ENCODE measurements at regions not wholly inside any gene's neighbourhood (a gene's known extent, or its start where the extent isn't known, plus 50 kb on each side); places are given as distances from the start of the nearest gene placed in this dataset.

- no peaks in the 10 kb centered on the region for H3K27me3 ChIP-seq (ENCODE audit: control insufficient read depth, insufficient read depth, low read length)
- peaks cover 5% of the 10 kb centered on the region for H3K4me1 ChIP-seq (ENCODE audit: control insufficient read depth, insufficient read depth, low read length)
- no peak overlapping the region for H3K4me3 ChIP-seq (ENCODE audit: low read depth, low read length)
- H3K36me3 ChIP-seq (ENCODE audit: control insufficient read depth, insufficient read depth, low read length), result no peaks in the 10 kb centered on the region
- no peak overlapping the region for H3K9ac ChIP-seq (ENCODE audit: low read depth, low read length)
- no peaks in the 10 kb centered on the region for H3K9me3 ChIP-seq (ENCODE audit: control insufficient read depth, insufficient read depth, low read length)
These were observed 355.1 kb downstream of the NSUN3 start for GRCh38 chr3:94417963-94418455.

- Histone ChIP-seq H3K4me1 (ENCODE audit: control insufficient read depth, insufficient read depth, low read length) (no peaks in the 10 kb centered on the region), H3K27me3 (ENCODE audit: control insufficient read depth, insufficient read depth, low read length) (no peaks in the 10 kb centered on the region), H3K4me3 (ENCODE audit: low read depth, low read length) (no peak overlapping the region), H3K9me3 (ENCODE audit: control insufficient read depth, insufficient read depth, low read length) (no peaks in the 10 kb centered on the region), H3K36me3 (ENCODE audit: control insufficient read depth, insufficient read depth, low read length) (no peaks in the 10 kb centered on the region), H3K9ac (ENCODE audit: low read depth, low read length) (no peak overlapping the region)
These were observed 358.1 kb downstream of the NSUN3 start for GRCh38 chr3:94420931-94421330.

GRCh38 chr3:94423578-94423977, 360.7 kb downstream of the NSUN3 start:
- Histone ChIP-seq H3K27me3 (ENCODE audit: control insufficient read depth, insufficient read depth, low read length) (no peaks in the 10 kb centered on the region), H3K4me3 (ENCODE audit: low read depth, low read length) (no peak overlapping the region), H3K36me3 (ENCODE audit: control insufficient read depth, insufficient read depth, low read length) (no peaks in the 10 kb centered on the region), H3K9ac (ENCODE audit: low read depth, low read length) (no peak overlapping the region), H3K9me3 (ENCODE audit: control insufficient read depth, insufficient read depth, low read length) (peaks cover 3% of the 10 kb centered on the region), H3K4me1 (ENCODE audit: control insufficient read depth, insufficient read depth, low read length) (no peaks in the 10 kb centered on the region)

- H3K4me3 ChIP-seq (ENCODE audit: low read depth, low read length), result no peak overlapping the region
- no peak overlapping the region for H3K9ac ChIP-seq (ENCODE audit: low read depth, low read length)
- H3K9me3 ChIP-seq (ENCODE audit: control insufficient read depth, insufficient read depth, low read length), result peaks cover 3% of the 10 kb centered on the region
- H3K36me3 ChIP-seq (ENCODE audit: control insufficient read depth, insufficient read depth, low read length), result no peaks in the 10 kb centered on the region
- H3K4me1 ChIP-seq (ENCODE audit: control insufficient read depth, insufficient read depth, low read length), result no peaks in the 10 kb centered on the region
- no peaks in the 10 kb centered on the region for H3K27me3 ChIP-seq (ENCODE audit: control insufficient read depth, insufficient read depth, low read length)
These were observed 366.7 kb downstream of the NSUN3 start for GRCh38 chr3:94429517-94429916.

- H3K9me3 ChIP-seq (ENCODE audit: control insufficient read depth, insufficient read depth, low read length), result no peaks in the 10 kb centered on the region
- no peaks in the 10 kb centered on the region for H3K4me1 ChIP-seq (ENCODE audit: control insufficient read depth, insufficient read depth, low read length)
- H3K9ac ChIP-seq (ENCODE audit: low read depth, low read length), result no peak overlapping the region
- no peaks in the 10 kb centered on the region for H3K27me3 ChIP-seq (ENCODE audit: control insufficient read depth, insufficient read depth, low read length)
- no peaks in the 10 kb centered on the region for H3K36me3 ChIP-seq (ENCODE audit: control insufficient read depth, insufficient read depth, low read length)
- no peak overlapping the region for H3K4me3 ChIP-seq (ENCODE audit: low read depth, low read length)
These were observed 369.2 kb downstream of the NSUN3 start for GRCh38 chr3:94431876-94432570.

GRCh38 chr3:94433811-94434210, 370.9 kb downstream of the NSUN3 start:
- Histone ChIP-seq H3K9me3 (ENCODE audit: control insufficient read depth, insufficient read depth, low read length) (no peaks in the 10 kb centered on the region), H3K27me3 (ENCODE audit: control insufficient read depth, insufficient read depth, low read length) (no peaks in the 10 kb centered on the region), H3K36me3 (ENCODE audit: control insufficient read depth, insufficient read depth, low read length) (no peaks in the 10 kb centered on the region)

GRCh38 chr3:94440767-94441493, 378.1 kb downstream of the NSUN3 start:
- H3K4me3 ChIP-seq (ENCODE audit: low read depth, low read length), result no peak overlapping the region

More at GRCh38 chr3:94433811-94434210, 370.9 kb downstream of the NSUN3 start:
- no peak overlapping the region for H3K9ac ChIP-seq (ENCODE audit: low read depth, low read length)
- no peaks in the 10 kb centered on the region for H3K4me1 ChIP-seq (ENCODE audit: control insufficient read depth, insufficient read depth, low read length)
- H3K4me3 ChIP-seq (ENCODE audit: low read depth, low read length), result no peak overlapping the region

GRCh38 chr3:94441494-94441847, 378.6 kb downstream of the NSUN3 start:
- H3K27me3 ChIP-seq (ENCODE audit: control insufficient read depth, insufficient read depth, low read length), result no peaks in the 10 kb centered on the region
- H3K9me3 ChIP-seq (ENCODE audit: control insufficient read depth, insufficient read depth, low read length), result no peaks in the 10 kb centered on the region
- no peaks in the 10 kb centered on the region for H3K4me1 ChIP-seq (ENCODE audit: control insufficient read depth, insufficient read depth, low read length)
- H3K36me3 ChIP-seq (ENCODE audit: control insufficient read depth, insufficient read depth, low read length), result no peaks in the 10 kb centered on the region
- no peak overlapping the region for H3K9ac ChIP-seq (ENCODE audit: low read depth, low read length)
- no peak overlapping the region for H3K4me3 ChIP-seq (ENCODE audit: low read depth, low read length)

More at GRCh38 chr3:94440767-94441493, 378.1 kb downstream of the NSUN3 start:
- no peaks in the 10 kb centered on the region for H3K27me3 ChIP-seq (ENCODE audit: control insufficient read depth, insufficient read depth, low read length)
- no peak overlapping the region for H3K9ac ChIP-seq (ENCODE audit: low read depth, low read length)
- H3K9me3 ChIP-seq (ENCODE audit: control insufficient read depth, insufficient read depth, low read length), result no peaks in the 10 kb centered on the region
- no peaks in the 10 kb centered on the region for H3K4me1 ChIP-seq (ENCODE audit: control insufficient read depth, insufficient read depth, low read length)
- no peaks in the 10 kb centered on the region for H3K36me3 ChIP-seq (ENCODE audit: control insufficient read depth, insufficient read depth, low read length)

- no peaks in the 10 kb centered on the region for H3K4me1 ChIP-seq (ENCODE audit: control insufficient read depth, insufficient read depth, low read length)
- H3K36me3 ChIP-seq (ENCODE audit: control insufficient read depth, insufficient read depth, low read length), result no peaks in the 10 kb centered on the region
- no peak overlapping the region for H3K4me3 ChIP-seq (ENCODE audit: low read depth, low read length)
- no peaks in the 10 kb centered on the region for H3K9me3 ChIP-seq (ENCODE audit: control insufficient read depth, insufficient read depth, low read length)
- H3K9ac ChIP-seq (ENCODE audit: low read depth, low read length), result no peak overlapping the region
- no peaks in the 10 kb centered on the region for H3K27me3 ChIP-seq (ENCODE audit: control insufficient read depth, insufficient read depth, low read length)
These were observed 391.0 kb downstream of the NSUN3 start for GRCh38 chr3:94453864-94454263.

GRCh38 chr3:94459167-94459566, 396.3 kb downstream of the NSUN3 start:
- Histone ChIP-seq H3K9me3 (ENCODE audit: control insufficient read depth, insufficient read depth, low read length) (no peaks in the 10 kb centered on the region), H3K36me3 (ENCODE audit: control insufficient read depth, insufficient read depth, low read length) (no peaks in the 10 kb centered on the region), H3K9ac (ENCODE audit: low read depth, low read length) (no peak overlapping the region), H3K27me3 (ENCODE audit: control insufficient read depth, insufficient read depth, low read length) (no peaks in the 10 kb centered on the region), H3K4me1 (ENCODE audit: control insufficient read depth, insufficient read depth, low read length) (no peaks in the 10 kb centered on the region), H3K4me3 (ENCODE audit: low read depth, low read length) (no peak overlapping the region)

GRCh38 chr3:94460931-94461330, 398.1 kb downstream of the NSUN3 start:
- Histone ChIP-seq H3K36me3 (ENCODE audit: control insufficient read depth, insufficient read depth, low read length) (no peaks in the 10 kb centered on the region), H3K27me3 (ENCODE audit: control insufficient read depth, insufficient read depth, low read length) (no peaks in the 10 kb centered on the region), H3K9me3 (ENCODE audit: control insufficient read depth, insufficient read depth, low read length) (no peaks in the 10 kb centered on the region), H3K4me3 (ENCODE audit: low read depth, low read length) (no peak overlapping the region), H3K4me1 (ENCODE audit: control insufficient read depth, insufficient read depth, low read length) (no peaks in the 10 kb centered on the region), H3K9ac (ENCODE audit: low read depth, low read length) (no peak overlapping the region)

- Histone ChIP-seq H3K4me3 (ENCODE audit: low read depth, low read length) (no peak overlapping the region), H3K9ac (ENCODE audit: low read depth, low read length) (no peak overlapping the region), H3K9me3 (ENCODE audit: control insufficient read depth, insufficient read depth, low read length) (no peaks in the 10 kb centered on the region), H3K36me3 (ENCODE audit: control insufficient read depth, insufficient read depth, low read length) (no peaks in the 10 kb centered on the region), H3K27me3 (ENCODE audit: control insufficient read depth, insufficient read depth, low read length) (no peaks in the 10 kb centered on the region), H3K4me1 (ENCODE audit: control insufficient read depth, insufficient read depth, low read length) (peaks cover 3% of the 10 kb centered on the region)
These were observed 400.1 kb downstream of the NSUN3 start for GRCh38 chr3:94462931-94463330.
